NCI-H460 (cell line): ENCODE measurements at regions not wholly inside any gene's neighbourhood (a gene's known extent, or its start where the extent isn't known, plus 50 kb on each side); places are given as distances from the start of the nearest gene placed in this dataset.
"Not testable (repeated sequence)": the region's sequence is repeated elsewhere in the genome, so short reads cannot be mapped to it uniquely, and the experiment has no call there.

Source experiments
- DNase-seq: peaks from one replicate; pipeline ENCODE4 v3.0.0-alpha.2; 2016; ENCODE audit warnings: low read depth; ENCODE audit errors: extremely low read depth

DNA sequence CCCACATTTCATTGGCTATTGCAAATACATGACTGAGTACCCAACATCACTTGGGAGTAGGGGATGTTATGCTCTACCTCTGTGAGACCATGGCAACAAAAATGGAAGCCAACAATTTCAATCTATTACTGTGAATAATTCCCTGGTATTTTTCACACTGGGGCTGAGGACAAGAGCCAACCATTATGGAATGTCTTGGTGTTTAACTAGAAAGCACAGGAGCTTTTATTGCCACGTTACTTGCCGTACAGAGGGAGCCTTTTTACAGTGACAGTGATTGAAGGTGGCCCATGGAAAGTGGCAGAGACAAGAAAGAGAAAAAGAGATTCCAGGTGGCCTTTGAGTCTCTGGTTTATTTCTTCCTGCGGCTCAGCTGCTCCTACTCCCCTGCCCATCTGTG lies 105.7 kb upstream of the TBC1D5 start:
- DNase-seq = no peak

DNA sequence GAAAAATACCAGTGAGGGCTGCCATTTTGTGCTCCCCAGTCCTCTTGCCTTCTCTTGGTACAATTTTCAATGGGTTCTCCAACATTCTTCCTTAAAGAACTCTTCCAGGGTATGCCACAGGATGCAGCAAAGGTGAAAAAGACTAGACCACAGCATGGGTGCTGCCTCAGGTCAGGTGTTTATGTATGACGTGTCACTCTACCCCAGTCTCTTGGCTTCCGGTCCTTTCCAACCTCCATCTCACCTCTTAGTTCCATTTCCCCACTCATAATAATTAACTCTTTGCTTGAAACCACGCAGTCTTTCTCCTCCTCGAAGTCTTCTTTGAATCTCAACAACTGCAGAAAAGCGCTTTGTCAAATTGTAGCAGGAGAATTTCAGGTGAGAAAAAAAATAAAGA lies 104.7 kb upstream of the TBC1D5 start:
- no peak for DNase-seq

DNA sequence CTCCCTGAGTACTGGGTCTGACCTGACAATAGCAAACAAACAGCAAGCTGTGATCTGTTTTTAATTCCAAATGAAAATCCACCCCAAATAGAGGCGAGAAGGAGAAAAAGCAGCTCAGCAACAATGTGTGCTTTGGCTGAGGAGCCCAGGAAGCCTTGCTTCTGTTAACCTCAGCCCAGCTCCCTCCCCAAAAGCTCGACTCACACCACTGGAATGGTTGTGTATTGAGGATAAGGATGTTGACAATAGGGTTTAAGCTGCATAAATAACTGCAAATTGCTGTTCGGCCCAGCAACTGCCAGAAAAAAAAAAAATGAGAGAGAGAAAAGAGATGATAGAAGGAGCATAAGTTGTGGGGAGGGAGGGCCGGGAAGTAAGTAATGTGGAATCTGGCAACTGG lies 104.0 kb upstream of the TBC1D5 start:
- DNase-seq = no peak

DNA sequence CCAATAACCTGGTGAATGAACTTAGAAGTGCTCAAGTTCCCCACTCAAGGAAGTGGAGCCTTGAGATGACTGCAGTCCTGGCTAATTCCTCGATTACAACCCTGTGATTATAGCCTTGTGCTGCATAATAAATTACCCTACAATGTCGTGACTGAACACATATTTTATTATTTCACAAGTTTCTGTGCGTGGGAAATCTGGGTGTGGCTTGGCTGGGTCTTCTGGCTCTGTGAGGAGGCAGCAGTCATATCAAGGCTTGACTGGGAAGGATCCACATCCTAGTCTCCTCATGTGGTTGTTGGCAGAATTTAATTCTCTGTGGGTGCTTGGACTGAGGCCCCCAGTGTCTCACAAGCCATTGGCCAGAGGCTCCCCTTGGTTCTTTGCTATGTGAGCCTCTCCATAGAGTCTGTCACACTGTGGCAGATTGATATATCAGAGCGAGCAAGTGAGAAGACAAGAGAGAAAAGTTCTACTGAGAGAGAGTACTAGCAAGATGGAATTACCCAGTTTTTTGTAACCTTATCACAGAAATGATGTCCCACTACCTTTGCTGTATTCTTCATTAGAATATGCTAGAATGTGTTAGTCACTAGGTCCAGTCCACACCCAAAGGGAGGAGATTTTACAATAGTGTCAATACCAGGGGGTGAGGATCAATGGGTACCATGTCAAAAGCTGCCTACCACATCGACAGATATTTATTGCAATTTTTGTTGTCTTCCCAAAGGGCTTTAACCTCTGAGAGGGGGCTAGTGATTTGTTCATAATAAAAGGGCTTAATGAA lies 102.8 kb upstream of the TBC1D5 start:
- no peak for DNase-seq

DNA sequence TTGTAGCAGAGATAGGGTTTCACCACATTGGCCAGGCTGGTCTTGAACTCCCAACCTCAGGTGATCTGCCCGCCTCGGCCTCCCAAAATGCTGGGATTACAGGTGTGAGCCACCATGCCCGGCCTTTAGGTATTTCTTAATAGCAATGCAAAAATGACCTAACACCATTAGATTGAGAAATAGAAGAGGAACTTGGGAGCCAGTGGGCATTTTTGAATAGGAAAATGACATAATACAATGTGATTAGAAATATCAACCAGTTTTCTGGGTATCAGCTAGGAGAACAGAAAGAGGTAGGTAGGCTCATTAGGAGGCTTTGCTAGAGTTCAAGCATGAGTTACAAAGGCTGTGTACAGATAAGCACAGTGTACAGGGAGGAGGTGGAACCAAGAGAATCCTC lies 101.8 kb upstream of the TBC1D5 start:
- DNase-seq = no peak

DNA sequence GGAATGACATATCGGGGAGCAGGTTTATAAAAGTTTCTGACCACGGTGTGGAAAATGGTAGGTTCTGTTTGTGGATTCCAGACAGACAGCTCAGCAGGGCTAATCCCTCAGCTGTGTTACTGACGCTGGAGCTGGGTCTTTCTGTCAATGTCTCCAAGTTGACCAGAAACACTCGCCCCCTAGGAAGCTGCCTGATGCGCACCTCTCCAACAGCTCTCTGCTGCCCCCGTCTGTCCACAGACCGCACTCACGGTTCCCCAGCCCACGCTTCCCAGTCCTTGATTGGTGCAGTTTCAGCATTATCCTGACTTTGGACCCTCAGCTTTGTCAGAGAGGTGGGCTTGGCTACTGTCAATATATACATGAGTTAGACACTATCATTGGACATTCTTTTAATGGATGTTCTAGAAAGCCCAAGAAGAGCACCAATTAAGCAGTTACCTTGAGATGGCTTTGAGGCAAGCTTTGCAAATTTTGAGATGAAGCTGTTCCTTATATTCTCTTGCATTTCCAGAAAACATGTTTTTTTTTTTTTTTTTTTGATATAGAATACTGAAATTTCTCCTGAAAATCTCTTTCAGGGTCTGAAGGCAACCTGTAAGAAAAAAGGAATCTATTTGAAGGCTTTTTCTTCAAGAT lies 98.9 kb upstream of the TBC1D5 start:
- peak; percentile 55 for DNase-seq

DNA sequence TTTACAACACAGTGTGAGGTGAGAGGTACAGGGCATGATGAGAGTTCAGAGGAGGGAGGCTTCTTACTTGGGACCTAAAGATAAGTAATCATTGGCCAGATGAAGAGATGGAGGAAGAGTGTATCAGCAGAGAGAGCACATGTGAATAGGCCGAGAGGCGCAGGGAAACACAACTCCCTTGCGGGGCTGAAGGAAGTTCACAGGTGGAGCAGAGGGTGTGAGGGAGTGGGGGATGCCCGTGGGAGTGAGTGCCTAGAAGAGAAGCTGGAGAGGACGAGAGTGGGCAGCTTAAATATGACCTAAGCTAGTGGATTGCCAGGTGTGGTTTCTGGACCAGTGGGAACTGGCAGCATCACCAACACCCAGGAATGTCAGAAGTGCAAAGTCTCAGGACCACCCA lies 98.2 kb upstream of the TBC1D5 start:
- DNase-seq = no peak

DNA sequence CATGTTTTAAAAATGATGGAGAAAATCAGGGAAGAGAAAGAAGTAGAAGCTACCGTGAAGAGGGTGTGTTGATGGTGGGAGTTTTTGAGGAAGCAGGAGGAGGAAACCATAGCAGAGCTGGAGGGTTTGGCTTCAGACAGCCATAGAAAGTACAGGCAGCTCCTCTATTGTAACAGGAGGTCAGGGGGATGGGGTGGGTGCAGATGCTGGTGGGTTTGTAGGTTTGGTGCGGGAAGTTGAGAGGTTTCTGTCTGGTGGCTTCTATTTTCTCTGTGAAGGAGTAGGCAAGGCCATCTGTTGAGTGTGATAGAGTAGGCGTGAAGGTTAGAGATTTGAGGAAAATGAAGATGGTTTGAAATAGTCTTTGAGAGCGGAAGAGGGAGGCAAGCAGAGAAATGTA lies 97.7 kb upstream of the TBC1D5 start:
- DNase-seq = no peak

DNA sequence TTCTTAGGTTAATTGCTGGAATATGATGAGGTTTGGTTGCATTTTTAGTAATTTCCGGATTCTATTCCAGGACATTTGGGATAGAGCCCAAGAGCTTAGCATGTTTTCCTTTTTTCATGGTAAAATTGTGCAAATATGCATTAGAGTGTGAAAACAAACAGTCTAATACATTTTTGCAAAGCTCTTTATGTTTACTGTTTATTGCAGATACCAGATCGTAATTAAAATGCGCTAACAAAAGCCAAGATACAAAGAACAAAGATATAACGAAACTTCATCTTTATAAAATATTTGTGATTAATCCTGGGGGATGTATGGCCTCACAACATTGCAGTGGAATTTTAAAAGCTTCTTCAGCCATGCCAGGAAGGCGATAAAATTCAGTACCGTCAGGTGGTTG lies 94.5 kb upstream of the TBC1D5 start:
- DNase-seq = no peak

DNA sequence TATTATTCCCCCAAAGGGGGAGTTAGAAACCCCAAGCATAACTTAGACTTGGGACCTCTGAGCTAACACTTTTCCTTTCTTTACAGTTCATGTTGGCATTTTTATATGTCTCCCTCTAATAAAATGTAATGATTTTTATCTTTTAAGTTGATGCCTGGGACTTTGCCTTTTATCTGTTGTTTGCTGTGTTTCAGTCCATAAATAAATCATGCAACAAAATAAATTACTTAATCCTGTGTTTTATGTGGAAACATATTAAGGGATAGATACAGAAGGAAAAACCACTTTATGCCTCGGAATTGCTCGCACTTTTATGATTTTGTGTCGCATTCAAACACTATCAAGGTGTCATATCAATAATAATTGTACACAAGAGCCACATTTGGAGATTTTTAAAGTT lies 93.7 kb upstream of the TBC1D5 start:
- no peak for DNase-seq

DNA sequence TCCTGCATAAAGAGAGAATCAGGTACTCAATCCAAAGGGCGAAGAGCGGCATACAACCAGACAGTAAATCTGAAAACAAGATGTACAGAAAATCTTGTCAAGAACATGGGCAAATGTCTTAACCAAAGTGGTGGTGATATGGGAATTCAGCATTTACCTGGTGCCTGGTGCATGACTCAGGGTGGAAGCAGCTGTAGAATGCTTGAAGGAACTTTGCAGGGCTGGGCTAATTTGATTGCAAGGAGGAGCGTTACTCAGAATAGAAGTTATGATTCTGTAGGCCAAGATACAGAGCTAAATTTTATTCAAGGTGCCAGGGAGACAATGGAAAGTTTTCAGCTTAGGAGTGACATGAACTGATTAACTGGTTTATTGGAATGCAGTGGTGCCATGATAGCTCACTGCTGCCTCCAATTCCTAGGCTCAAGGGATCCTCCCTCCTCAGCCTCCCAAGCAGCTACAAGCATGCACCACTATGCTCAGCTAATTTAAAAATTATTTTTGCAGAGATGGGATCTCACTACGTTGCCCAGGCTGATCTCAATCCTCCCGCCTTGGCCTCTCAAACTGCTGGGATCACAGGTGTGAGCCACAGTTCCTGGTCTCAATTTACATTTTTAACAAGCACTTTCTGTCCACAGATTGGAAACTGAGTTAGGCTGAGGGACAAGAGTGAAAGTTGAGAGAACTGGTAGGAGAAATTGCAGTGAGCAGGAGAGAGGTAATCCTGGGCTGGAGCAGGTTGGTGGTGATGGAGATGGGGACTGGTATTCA lies 91.5 kb upstream of the TBC1D5 start:
- no peak for DNase-seq

DNA sequence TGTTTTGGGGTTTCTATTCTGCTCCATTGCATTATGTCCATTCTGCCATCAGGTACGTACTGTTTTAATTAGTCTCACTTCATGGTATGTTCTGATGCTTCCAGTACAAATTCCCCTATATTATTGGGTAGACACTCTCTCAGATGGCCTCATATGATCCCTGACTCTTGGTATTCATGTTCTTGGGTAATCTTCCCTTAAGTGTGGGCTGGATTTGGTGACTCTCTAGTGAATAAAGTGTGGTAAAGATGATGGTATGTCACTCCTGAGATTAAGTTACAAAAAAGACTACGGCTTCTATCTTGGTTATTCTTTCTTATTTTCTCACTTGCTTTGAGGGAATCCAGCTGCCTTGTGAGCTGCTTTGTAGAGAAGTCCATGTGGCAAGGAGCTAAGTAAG lies 89.6 kb upstream of the TBC1D5 start:
- DNase-seq = no peak

DNA sequence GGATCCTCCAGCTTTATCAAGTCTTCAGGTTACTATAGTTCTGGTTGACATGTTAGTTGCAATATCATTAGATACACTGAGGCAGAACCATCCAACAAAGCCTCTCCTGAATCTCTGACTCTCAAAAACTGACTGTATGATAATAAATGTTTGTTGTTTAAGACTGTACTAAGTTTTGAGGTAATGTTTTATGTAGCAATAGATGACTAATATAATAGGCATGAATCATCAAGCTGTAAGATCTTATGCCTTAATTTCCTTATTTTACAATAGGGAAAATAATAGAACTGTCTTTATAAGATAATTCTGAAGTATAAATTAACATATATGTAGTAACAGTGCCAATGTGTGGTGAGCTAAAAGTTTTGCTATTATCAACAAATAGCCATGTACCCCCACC lies 88.9 kb upstream of the TBC1D5 start:
- no peak for DNase-seq

DNA sequence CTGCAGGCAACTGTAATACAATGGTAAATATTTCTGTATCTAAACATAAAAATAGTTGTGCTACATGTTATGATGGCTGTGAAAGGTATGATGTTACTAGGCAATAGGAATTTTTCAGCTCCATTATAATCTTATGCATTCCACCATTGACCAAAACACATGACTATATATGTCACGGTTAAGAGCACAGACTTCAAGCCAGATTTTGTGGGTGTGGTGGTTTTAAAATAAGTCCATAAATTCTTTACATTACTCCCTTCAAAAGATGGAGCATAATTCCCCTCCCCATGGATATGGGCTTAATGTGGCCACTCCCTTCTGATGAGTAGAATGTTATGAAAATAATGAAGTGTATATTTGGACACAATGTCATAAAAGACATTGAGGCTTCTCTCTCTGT lies 88.4 kb upstream of the TBC1D5 start:
- DNase-seq = no peak

DNA sequence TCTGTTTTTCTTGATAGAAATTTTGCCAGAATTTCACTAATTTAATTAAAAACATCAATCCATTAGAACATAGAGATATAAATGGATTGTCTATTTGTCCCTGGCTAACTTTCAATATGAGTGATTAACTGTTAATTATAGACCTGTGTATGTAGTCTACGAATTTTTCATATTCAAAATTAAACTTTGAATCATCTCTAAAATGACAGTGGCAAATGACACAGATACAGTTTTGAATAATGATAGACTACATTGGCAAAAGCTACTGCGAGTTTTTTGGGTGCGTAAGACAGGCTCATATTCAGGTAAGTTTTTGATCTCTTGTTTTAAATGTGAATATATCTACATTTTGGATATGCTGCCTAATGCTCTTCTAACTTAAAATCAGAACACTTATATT lies 86.0 kb upstream of the TBC1D5 start:
- DNase-seq = no peak

DNA sequence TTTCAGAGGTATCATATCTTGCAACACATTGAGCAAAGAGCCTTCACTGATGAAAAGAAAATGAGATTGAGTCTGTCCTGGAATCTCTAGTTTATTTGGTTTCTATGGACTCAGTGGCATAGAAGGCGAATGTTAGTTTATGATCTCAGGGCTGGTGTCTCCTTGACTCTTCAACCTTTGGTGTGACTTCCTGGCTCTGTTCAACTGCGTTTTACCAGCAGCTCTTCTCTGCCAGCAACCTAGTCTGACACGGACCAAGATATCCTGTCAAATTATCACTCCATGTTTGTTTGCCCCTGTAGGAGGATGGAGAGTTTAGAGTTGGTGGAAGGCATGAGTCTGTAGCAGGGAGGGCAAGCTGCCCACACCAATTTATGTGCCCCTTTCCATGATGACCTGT lies 82.9 kb upstream of the TBC1D5 start:
- DNase-seq = no peak

DNA sequence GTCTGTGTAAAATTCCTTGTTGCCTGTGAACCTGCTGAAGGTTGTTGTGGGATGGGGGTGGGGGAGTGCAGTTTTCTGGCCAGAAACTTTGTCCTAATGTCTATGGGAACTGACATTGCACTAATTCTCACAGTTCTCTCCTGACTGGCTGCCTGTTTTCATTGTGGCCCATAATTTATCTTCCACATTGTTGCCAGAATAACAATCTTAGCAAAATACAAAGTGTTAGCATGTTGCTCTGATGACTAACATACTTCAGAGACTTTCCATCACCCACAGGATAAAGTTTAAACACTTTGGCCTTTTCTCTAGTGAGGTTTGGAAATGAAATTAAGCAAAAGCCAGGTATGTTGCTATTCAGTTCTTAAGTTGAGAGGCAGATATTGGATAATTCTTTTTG lies 81.4 kb upstream of the TBC1D5 start:
- DNase-seq = no peak

DNA sequence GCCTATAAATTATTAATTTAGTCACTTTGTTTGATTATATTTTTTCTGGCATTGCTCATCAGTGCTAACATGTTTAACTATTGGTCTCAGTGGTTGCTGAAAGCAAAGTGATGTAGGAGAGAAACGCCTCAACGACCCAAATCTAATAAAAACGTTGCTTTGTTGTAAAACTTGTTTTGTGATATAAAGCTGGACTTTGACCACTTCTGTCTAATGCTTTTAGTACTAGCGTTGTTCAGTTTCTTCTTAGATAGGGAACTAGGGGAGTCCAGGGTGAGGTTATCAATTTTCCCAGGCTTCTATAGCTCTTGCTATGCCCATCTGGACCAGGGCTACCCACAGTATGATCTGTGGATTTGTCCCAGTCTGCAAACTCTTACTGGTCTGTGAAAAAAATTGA lies 80.6 kb upstream of the TBC1D5 start:
- DNase-seq = no peak

DNA sequence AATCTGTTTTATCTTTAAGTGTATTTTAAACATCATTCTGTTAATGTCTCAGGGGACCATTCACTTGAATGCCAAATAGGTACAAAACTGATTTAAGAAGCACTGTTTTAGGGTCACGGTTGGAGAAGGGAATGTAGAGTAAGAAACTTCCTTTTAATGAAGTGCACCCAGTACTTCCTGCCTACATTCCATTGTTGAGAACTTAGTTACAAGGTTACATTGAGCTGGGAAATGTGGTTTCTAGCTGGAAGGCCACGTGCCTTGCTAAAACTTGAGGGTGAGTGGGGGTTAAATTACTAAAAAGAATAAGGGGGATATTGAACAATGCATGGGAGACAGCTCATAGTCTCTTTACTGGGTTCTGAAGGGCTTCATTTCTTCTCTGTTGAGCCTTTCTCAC lies 78.3 kb upstream of the TBC1D5 start:
- no peak for DNase-seq

DNA sequence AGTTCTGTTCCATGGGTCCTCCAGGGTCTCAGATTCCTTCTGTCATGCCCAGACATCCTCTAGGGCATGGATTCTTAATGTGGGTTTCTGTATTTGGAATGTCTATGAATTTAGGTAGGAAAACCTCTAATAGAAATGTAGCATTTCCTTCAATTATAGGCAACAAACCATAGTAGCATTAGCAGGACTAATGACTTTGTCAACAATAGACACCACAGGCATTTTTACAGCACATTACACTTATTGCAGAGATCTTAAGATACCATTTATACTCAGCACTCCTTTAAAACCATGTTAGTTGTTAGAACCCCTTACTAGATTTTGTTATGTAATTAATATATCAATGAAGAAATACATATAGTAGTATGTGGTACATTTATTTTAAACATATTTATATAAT lies 77.8 kb upstream of the TBC1D5 start:
- no peak for DNase-seq

DNA sequence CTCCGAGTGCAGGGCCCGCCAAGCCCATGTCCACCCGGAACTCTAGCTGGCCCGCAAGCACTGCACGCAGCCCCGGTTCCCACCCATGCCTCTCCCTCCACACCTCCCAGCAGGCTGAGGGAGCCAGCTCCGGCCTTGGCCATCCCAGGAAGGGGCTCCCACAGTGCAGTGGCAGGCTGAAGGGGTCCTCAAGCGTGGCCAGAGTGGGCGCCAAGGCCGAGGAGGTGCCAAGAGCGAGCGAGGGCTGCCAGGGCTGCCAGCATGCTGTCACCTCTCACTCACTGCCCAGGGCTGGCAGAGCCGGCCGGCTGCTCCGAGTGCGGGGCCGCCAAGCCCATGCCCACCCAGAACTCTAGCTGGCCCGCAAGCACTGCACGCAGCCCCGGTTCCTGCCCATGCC lies 75.5 kb upstream of the TBC1D5 start:
- not testable (repeated sequence) for DNase-seq

DNA sequence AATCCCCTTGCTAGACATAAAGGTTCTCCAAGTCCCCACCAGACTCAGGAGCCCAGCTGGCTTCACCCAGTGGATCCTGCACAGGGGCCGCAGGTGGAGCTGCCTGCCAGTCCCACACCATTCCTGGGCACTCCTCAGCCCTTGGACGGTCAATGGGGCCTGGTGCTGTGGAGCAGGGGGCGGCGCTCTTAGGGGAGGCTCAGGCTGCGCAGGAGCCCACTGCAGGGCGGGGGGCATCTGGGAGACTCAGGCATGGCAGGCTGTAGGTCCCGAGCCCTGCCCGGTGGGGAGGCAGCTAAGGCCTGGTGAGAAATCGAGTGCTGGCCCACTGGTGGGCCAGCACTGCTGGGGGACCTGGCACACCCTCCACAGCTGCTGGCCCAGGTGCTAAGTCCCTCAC lies 75.1 kb upstream of the TBC1D5 start:
- no peak for DNase-seq
